SK-N-SH (cell line): ENCODE measurements at regions not wholly inside any gene's neighbourhood (a gene's known extent, or its start where the extent isn't known, plus 50 kb on each side); places are given as distances from the start of the nearest gene placed in this dataset.

ENCODE experiments used
- CTCF ChIA-PET: fragments of 300-600, 350-600 bp; formaldehyde crosslinking; extraction: SDS; loops from one replicate; lab custom pipeline; 2021; lab: Yijun Ruan, JAX
- POLR2A ChIA-PET: fragments of 350-600 bp; sonication (Branson Sonifier 250); formaldehyde crosslinking; extraction: SDS; loops from one replicate; lab custom pipeline; 2020; ENCODE audit warnings: antibody characterized with exemption, inconsistent platforms; lab: Yijun Ruan, JAX
- DNase-seq: peaks from one replicate; pipeline ENCODE4 v3.0.0; 2012
- H2AFZ ChIP-seq: fragments of 200-600 bp; sonication (generic); 2 replicates; pipeline ENCODE4 v1.8.1; 2016; ENCODE audit warnings: antibody characterized with exemption, mild to moderate bottlenecking, low read depth
- H3F3A ChIP-seq: fragments of 200-600 bp; sonication (generic); replicated peaks from 2 replicates; pipeline ENCODE3; 2016; ENCODE audit warnings: antibody characterized with exemption, mild to moderate bottlenecking; ENCODE audit not compliant: insufficient read depth
- H3K27ac ChIP-seq, 2 experiments: fragments of 200-500 bp in 1 of 2; fragments of 200-600 bp in 1 of 2; sonication (Bioruptor generic) in 1 of 2; sonication (generic), shearing (Covaris generic) in 1 of 2; 2 replicates each; pipeline versions ENCODE4 v1.5.1 to v1.6.1; 2014 to 2016; ENCODE audit warnings: low read depth in 2 of 2, inconsistent platforms in 1 of 2, low read length in 1 of 2, mild to moderate bottlenecking in 1 of 2, mixed read lengths in 1 of 2
- H3K27me3 ChIP-seq: fragments of 200-600 bp; sonication (generic), shearing (Covaris generic); 2 replicates; pipeline ENCODE4 v1.6.1; 2016; ENCODE audit warnings: mixed run types; ENCODE audit not compliant: insufficient read depth
- H3K36me3 ChIP-seq, 2 experiments: fragments of 200-500 bp in 1 of 2; fragments of 200-600 bp in 1 of 2; sonication (Bioruptor generic) in 1 of 2; sonication (generic) in 1 of 2; replicated peaks in 1 of 2; 2 replicates each; pipeline versions ENCODE3 to v1.5.1; 2014 to 2016; ENCODE audit warnings: low read length in 1 of 2, mild to moderate bottlenecking in 1 of 2; ENCODE audit not compliant: insufficient read depth in 2 of 2, control insufficient read depth in 1 of 2
- H3K4me1 ChIP-seq, 2 experiments: fragments of 200-500 bp in 1 of 2; fragments of 200-600 bp in 1 of 2; sonication (Bioruptor generic) in 1 of 2; sonication (generic), shearing (Covaris generic) in 1 of 2; 2 replicates each; pipeline versions ENCODE4 v1.5.1 to v1.6.1; 2014 to 2016; ENCODE audit warnings: low read depth in 1 of 2, low read length in 1 of 2, mixed run types in 1 of 2; ENCODE audit not compliant: insufficient read depth in 2 of 2, control insufficient read depth in 1 of 2
- H3K4me2 ChIP-seq: fragments of 200-600 bp; sonication (generic), shearing (Covaris generic); 2 replicates; pipeline ENCODE4 v1.6.1; 2017; ENCODE audit warnings: mixed run types
- H3K4me3 ChIP-seq, 2 experiments: fragments of 200-500 bp in 1 of 2; fragments of 200-600 bp in 1 of 2; sonication (Bioruptor generic) in 1 of 2; sonication (generic), shearing (Covaris generic) in 1 of 2; 2 replicates each; pipeline versions ENCODE4 v1.5.1 to v1.8.1; 2014 to 2016; ENCODE audit warnings: low read depth in 2 of 2, inconsistent platforms in 1 of 2, low read length in 1 of 2, mild to moderate bottlenecking in 1 of 2, mixed read lengths in 1 of 2, moderate library complexity in 1 of 2
- H3K79me2 ChIP-seq: fragments of 200-600 bp; sonication (generic); 2 replicates; pipeline ENCODE4 v1.8.1; 2017; ENCODE audit warnings: mild to moderate bottlenecking; ENCODE audit not compliant: insufficient read depth
- H3K9ac ChIP-seq: fragments of 200-600 bp; sonication (generic); 2 replicates; pipeline ENCODE4 v1.6.1; 2017; ENCODE audit warnings: mixed run types
- H3K9me2 ChIP-seq: fragments of 200-600 bp; sonication (generic); 2 replicates; pipeline ENCODE4 v1.6.1; 2017; ENCODE audit warnings: mixed run types
- H3K9me3 ChIP-seq: fragments of 200-600 bp; sonication (generic); 2 replicates; pipeline ENCODE4 v1.6.1; 2017; ENCODE audit warnings: mixed run types, mild to moderate bottlenecking, moderate library complexity
- H4K20me1 ChIP-seq: fragments of 200-600 bp; sonication (generic); 2 replicates; pipeline ENCODE4 v1.6.1; 2017; ENCODE audit warnings: mild to moderate bottlenecking, mixed run types; ENCODE audit not compliant: insufficient read depth
- EZH2phosphoT487 ChIP-seq: fragments of 200-600 bp; sonication (generic); IDR thresholded peaks from 2 replicates; pipeline ENCODE4 v1.6.1; 2017; ENCODE audit warnings: low read depth, mixed run types, mild to moderate bottlenecking, antibody characterized with exemption, moderate library complexity, borderline replicate concordance
- GABPA ChIP-seq: IDR thresholded peaks from 2 replicates; pipeline ENCODE4 v1.4.0; 2012; ENCODE audit warnings: low read depth, mild to moderate bottlenecking
- JUND ChIP-seq: IDR thresholded peaks from 2 replicates; pipeline ENCODE4 v1.4.0; 2012
- MAX ChIP-seq: IDR thresholded peaks from 2 replicates; pipeline ENCODE4 v1.4.0; 2012; ENCODE audit warnings: low read depth
- MEF2A ChIP-seq: IDR thresholded peaks from 2 replicates; pipeline ENCODE4 v1.4.0; 2012; ENCODE audit warnings: low read depth, borderline replicate concordance
- NRF1 ChIP-seq: IDR thresholded peaks from 2 replicates; pipeline ENCODE4 v1.6.1; 2012; ENCODE audit warnings: low read depth, mild to moderate bottlenecking, low read length
- PBX3 ChIP-seq: IDR thresholded peaks from 2 replicates; pipeline ENCODE4; 2012
- RAD21 ChIP-seq: IDR thresholded peaks from 2 replicates; pipeline ENCODE4 v1.6.1; 2012; ENCODE audit warnings: mild to moderate bottlenecking, low read length
- RCOR1 ChIP-seq: fragments of 150-350 bp; IDR thresholded peaks from 2 replicates; pipeline ENCODE4 v1.6.1; 2017; ENCODE audit warnings: antibody characterized with exemption, low read length
- SMC3 ChIP-seq: IDR thresholded peaks from 2 replicates; pipeline ENCODE4 v1.6.1; 2012; ENCODE audit warnings: low read depth, low read length, improper control_type of control experiment
- TAF1 ChIP-seq: IDR thresholded peaks from 2 replicates; pipeline ENCODE4 v1.6.1; 2012; ENCODE audit warnings: low read depth, mild to moderate bottlenecking, low read length, moderate library complexity, borderline replicate concordance
- USF1 ChIP-seq: IDR thresholded peaks from 2 replicates; pipeline ENCODE4 v1.4.0; 2012; ENCODE audit warnings: low read depth, borderline replicate concordance
- USF2 ChIP-seq: fragments of 150-350 bp; IDR thresholded peaks from 2 replicates; pipeline ENCODE4 v1.6.1; 2017; ENCODE audit warnings: antibody characterized with exemption, low read length, low read depth, borderline replicate concordance
- YY1 ChIP-seq: IDR thresholded peaks from 2 replicates; pipeline ENCODE4 v1.4.0; 2012; ENCODE audit warnings: low read depth, mild to moderate bottlenecking
- ZBTB33 ChIP-seq: IDR thresholded peaks from 2 replicates; pipeline ENCODE4 v1.4.0; 2012; ENCODE audit warnings: low read depth, borderline replicate concordance
- WGBS: methylation state at CpG from one replicate; pipeline ENCODE4 v1.1.6; 2017; ENCODE audit warnings: low lambda C conversion rate; 5-methylcytosine and 5-hydroxymethylcytosine counted together

GRCh38 chr5:89662499-89662898 lies 747.1 kb downstream of the CETN3 start:
- CTCF ChIA-PET: interaction anchor here (0.6 kb wide), 1 partner anchor 652 kb away, joined by 3 read pairs; no protein-coding TSS in a partner anchor
- WGBS: 37% methylated on average over 4 of the region's 4 CpGs
- Histone ChIP-seq H3K9ac (no peak overlapping the region), H4K20me1 (no peaks in the 10 kb centered on the region), H3K27ac (no peak overlapping the region), H3K4me3 (no peak overlapping the region), H3K36me3 (no peaks in the 10 kb centered on the region), H3K79me2 (no peaks in the 10 kb centered on the region), H3F3A (no peaks in the 10 kb centered on the region), H3K4me2 (no peak overlapping the region), H3K4me1 (no peaks in the 10 kb centered on the region), H2AFZ (no peak overlapping the region), H3K9me3 (no peaks in the 10 kb centered on the region; the same call in 1 of the 2 replicates), H3K27me3 (no peaks in the 10 kb centered on the region), H3K9me2 (no peaks in the 10 kb centered on the region)
- TF ChIP-seq RAD21: no peak
- no peak for TF ChIP-seq GABPA
- TF ChIP-seq ZBTB33: no peak
- no peak for TF ChIP-seq RCOR1
- no peak for TF ChIP-seq SMC3
- no peak for TF ChIP-seq EZH2phosphoT487
- TF ChIP-seq TAF1: no peak
- no peak for TF ChIP-seq JUND
- no peak for TF ChIP-seq NRF1
- no peak for TF ChIP-seq YY1
- no peak for TF ChIP-seq PBX3
- no peak for TF ChIP-seq USF2
- no peak for TF ChIP-seq USF1
- no peak for TF ChIP-seq MAX
- no peak for TF ChIP-seq MEF2A
- no peak for DNase-seq
- POLR2A ChIA-PET: no interaction called here
